ENCODE measurements at regions not wholly inside any gene's neighbourhood (a gene's known extent, or its start where the extent isn't known, plus 50 kb on each side); places are given as distances from the start of the nearest gene placed in this dataset.

DNA sequence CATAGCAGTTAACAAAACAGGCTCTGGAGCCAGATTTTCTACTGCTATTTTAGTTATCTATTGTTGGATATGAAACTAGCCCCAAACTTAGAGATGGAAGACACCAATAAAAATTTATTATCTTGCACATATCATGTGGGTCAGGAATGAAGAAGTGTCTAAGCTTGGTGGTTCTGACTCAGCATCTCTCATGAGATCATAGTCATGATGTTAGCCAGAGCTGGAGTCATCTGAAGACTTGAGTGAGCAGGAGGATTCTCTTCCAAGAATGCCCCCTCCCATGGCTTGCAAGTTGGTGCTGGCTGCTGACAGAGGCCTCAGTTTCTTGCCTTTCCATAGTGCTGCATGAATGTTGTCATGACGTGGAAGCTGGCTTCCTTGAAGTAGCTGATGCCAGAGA lies 68.2 kb upstream of the TAPT1 start:
- no peak overlapping the region for H3K9ac ChIP-seq
- no CpG with 5 or more reads among the region's 1 CpG for WGBS (ENCODE audit: low lambda C conversion rate)
- H3K9me2 ChIP-seq: no peaks in the 10 kb centered on the region
- H2AFZ ChIP-seq (ENCODE audit: low read depth): no peak overlapping the region
- no peak overlapping the region for H3K4me3 ChIP-seq (ENCODE audit: low read depth in 2 of 2, low read length in 1 of 2)
- H3K27me3 ChIP-seq (ENCODE audit: insufficient read depth): no peaks in the 10 kb centered on the region
- no peak overlapping the region for H3K4me2 ChIP-seq
- H3K27ac ChIP-seq (ENCODE audit: low read depth in 2 of 2, low read length in 1 of 2): no peak overlapping the region
- H3K36me3 ChIP-seq (replicated peaks in 1 of 2; ENCODE audit: control insufficient read depth in 1 of 2, insufficient read depth in 2 of 2, low read length in 1 of 2): no peaks in the 10 kb centered on the region
- no peaks in the 10 kb centered on the region for H4K20me1 ChIP-seq (ENCODE audit: insufficient read depth)
- no peaks in the 10 kb centered on the region for H3F3A ChIP-seq (replicated peaks; ENCODE audit: insufficient read depth)
- TF ChIP-seq RXRA (IDR thresholded peaks at IDR 0.05; ENCODE audit: borderline replicate concordance, low read depth) (no peak), TCF12 (IDR thresholded peaks at IDR 0.05) (0 out of 2 replicates have a peak, but pooled peaks have one; percentile 13), NFIC (IDR thresholded peaks at IDR 0.05; ENCODE audit: borderline replicate concordance) (no peak), RAD21 (IDR thresholded peaks at IDR 0.05; ENCODE audit: low read length) (no peak)
- TF ChIP-seq, protein P1, sequence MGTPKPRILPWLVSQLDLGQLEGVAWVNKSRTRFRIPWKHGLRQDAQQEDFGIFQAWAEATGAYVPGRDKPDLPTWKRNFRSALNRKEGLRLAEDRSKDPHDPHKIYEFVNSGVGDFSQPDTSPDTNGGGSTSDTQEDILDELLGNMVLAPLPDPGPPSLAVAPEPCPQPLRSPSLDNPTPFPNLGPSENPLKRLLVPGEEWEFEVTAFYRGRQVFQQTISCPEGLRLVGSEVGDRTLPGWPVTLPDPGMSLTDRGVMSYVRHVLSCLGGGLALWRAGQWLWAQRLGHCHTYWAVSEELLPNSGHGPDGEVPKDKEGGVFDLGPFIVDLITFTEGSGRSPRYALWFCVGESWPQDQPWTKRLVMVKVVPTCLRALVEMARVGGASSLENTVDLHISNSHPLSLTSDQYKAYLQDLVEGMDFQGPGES (IDR thresholded peaks at IDR 0.05; ENCODE audit: low read depth, low read length): no peak
- TF ChIP-seq, protein P2, sequence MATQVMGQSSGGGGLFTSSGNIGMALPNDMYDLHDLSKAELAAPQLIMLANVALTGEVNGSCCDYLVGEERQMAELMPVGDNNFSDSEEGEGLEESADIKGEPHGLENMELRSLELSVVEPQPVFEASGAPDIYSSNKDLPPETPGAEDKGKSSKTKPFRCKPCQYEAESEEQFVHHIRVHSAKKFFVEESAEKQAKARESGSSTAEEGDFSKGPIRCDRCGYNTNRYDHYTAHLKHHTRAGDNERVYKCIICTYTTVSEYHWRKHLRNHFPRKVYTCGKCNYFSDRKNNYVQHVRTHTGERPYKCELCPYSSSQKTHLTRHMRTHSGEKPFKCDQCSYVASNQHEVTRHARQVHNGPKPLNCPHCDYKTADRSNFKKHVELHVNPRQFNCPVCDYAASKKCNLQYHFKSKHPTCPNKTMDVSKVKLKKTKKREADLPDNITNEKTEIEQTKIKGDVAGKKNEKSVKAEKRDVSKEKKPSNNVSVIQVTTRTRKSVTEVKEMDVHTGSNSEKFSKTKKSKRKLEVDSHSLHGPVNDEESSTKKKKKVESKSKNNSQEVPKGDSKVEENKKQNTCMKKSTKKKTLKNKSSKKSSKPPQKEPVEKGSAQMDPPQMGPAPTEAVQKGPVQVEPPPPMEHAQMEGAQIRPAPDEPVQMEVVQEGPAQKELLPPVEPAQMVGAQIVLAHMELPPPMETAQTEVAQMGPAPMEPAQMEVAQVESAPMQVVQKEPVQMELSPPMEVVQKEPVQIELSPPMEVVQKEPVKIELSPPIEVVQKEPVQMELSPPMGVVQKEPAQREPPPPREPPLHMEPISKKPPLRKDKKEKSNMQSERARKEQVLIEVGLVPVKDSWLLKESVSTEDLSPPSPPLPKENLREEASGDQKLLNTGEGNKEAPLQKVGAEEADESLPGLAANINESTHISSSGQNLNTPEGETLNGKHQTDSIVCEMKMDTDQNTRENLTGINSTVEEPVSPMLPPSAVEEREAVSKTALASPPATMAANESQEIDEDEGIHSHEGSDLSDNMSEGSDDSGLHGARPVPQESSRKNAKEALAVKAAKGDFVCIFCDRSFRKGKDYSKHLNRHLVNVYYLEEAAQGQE (IDR thresholded peaks at IDR 0.05; ENCODE audit: low read depth, low read length): no peak
- CTCF ChIA-PET: interaction anchor here (1.2 to 5.4 kb wide), 3 partner anchors 149 to 1178 kb away, joined by 3 to 40 read pairs (median 5); no protein-coding TSS in a partner anchor
- POLR2A ChIA-PET: no interaction called here
- H3K9me3 ChIP-seq: no peaks in the 10 kb centered on the region; the same call in 1 of the 2 replicates
- no peak for DNase-seq
- peaks cover 0 to 5% of the 10 kb centered on the region in 2 experiments; a peak in 2 of 4 replicates for H3K4me1 ChIP-seq (ENCODE audit: control insufficient read depth in 1 of 2, insufficient read depth in 2 of 2, low read depth in 1 of 2, low read length in 1 of 2)
- no peaks in the 10 kb centered on the region for H3K79me2 ChIP-seq (ENCODE audit: insufficient read depth)

DNA sequence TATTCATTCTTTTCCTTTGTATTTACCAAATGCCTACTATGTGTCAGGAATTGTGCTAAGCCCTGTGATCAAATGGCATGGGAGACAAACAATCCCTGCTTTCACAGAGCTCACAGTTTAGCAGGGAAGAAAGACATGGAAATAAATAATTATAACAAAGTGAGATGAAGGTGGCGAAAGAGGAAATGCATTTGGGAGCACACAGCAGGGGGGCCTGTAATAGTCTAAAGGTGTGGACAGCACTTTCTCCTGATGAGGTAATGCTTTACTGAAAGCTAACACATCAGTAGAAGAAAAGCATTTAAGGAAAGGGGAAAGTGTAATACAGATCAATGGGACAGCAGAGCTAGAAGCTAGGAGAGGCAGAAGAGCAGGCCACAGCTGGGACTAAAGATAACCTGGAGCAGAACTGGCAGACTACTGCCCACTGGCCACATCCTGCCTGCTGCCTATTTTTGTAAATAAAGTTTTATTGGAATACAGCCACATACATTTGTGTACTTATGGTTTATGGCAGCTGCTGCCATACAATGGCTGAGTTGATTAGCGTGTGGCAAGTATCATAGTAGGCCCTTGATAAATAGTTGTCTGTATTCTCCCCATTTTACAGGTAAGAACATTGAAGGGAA lies 67.1 kb upstream of the TAPT1 start:
- Histone ChIP-seq H3K9me2 (no peaks in the 10 kb centered on the region), H3K9ac (no peak overlapping the region), H3K27me3 (ENCODE audit: insufficient read depth) (no peaks in the 10 kb centered on the region), H3F3A (replicated peaks; ENCODE audit: insufficient read depth) (no peaks in the 10 kb centered on the region), H3K9me3 (no peaks in the 10 kb centered on the region; the same call in 1 of the 2 replicates), H4K20me1 (ENCODE audit: insufficient read depth) (no peaks in the 10 kb centered on the region), H3K4me1 (ENCODE audit: control insufficient read depth in 1 of 2, insufficient read depth in 2 of 2, low read depth in 1 of 2, low read length in 1 of 2) (peaks cover 0 to 5% of the 10 kb centered on the region in 2 experiments; a peak in 2 of 4 replicates), H3K79me2 (ENCODE audit: insufficient read depth) (no peaks in the 10 kb centered on the region), H3K27ac (ENCODE audit: low read depth in 2 of 2, low read length in 1 of 2) (no peak overlapping the region), H3K4me3 (ENCODE audit: low read depth in 2 of 2, low read length in 1 of 2) (no peak overlapping the region), H3K4me2 (no peak overlapping the region), H3K36me3 (replicated peaks in 1 of 2; ENCODE audit: control insufficient read depth in 1 of 2, insufficient read depth in 2 of 2, low read length in 1 of 2) (no peaks in the 10 kb centered on the region), H2AFZ (ENCODE audit: low read depth) (no peak overlapping the region)
- 78% methylated on average over 2 of the region's 2 CpGs for WGBS (ENCODE audit: low lambda C conversion rate)
- no peak for DNase-seq
- POLR2A ChIA-PET: no interaction called here
- CTCF ChIA-PET: interaction anchor here (1.0 to 5.4 kb wide), 4 partner anchors 36 to 1179 kb away, joined by 3 to 40 read pairs (median 8); no protein-coding TSS in a partner anchor
- TF ChIP-seq RFX5 (IDR thresholded peaks at IDR 0.05; ENCODE audit: low read length): no peak

Measured in SK-N-SH (cell line).